ENCODE measurements at regions not wholly inside any gene's neighbourhood (a gene's known extent, or its start where the extent isn't known, plus 50 kb on each side); places are given as distances from the start of the nearest gene placed in this dataset.

- H3K9me3 Mint-ChIP-seq, result no peaks in the 10 kb centered on the region
- CTCF ChIA-PET, result no interaction called here
- peaks cover 6% of the 10 kb centered on the region for H3K27me3 Mint-ChIP-seq (ENCODE audit: low read depth)
- H3K4me3 Mint-ChIP-seq, result no peak overlapping the region
- intact Hi-C loops (cut with micrococcal nuclease), result no loop called here
- H3K4me1 Mint-ChIP-seq (ENCODE audit: low read depth), result no peaks in the 10 kb centered on the region
- no peaks in the 10 kb centered on the region for H3K36me3 Mint-ChIP-seq (ENCODE audit: low read depth)
- H3K27ac Mint-ChIP-seq, result no peak overlapping the region
- DNase-seq, result no peak
These were observed 342.8 kb upstream of the BOD1L1 start for GRCh38 chr4:13970349-13970748.

GRCh38 chr4:13977746-13978145 lies 350.2 kb upstream of the BOD1L1 start:
- CTCF ChIA-PET, result no interaction called here
- no peaks in the 10 kb centered on the region for H3K36me3 Mint-ChIP-seq (ENCODE audit: low read depth)
- H3K27ac Mint-ChIP-seq, result no peak overlapping the region
- peaks cover 16% of the 10 kb centered on the region for H3K27me3 Mint-ChIP-seq (ENCODE audit: low read depth)
- no peak for DNase-seq
- peaks cover 3% of the 10 kb centered on the region for H3K4me1 Mint-ChIP-seq (ENCODE audit: low read depth)
- no peaks in the 10 kb centered on the region for H3K9me3 Mint-ChIP-seq
- H3K4me3 Mint-ChIP-seq, result no peak overlapping the region
- intact Hi-C loops (cut with micrococcal nuclease), result no loop called here

GRCh38 chr4:13980317-13981310 lies 353.1 kb upstream of the BOD1L1 start:
- intact Hi-C loops (cut with micrococcal nuclease), result loop anchor here (10.0 kb wide), 1 partner anchor 326 kb away; no protein-coding TSS in a partner anchor

GRCh38 chr4:13981499-13981898 lies 354.0 kb upstream of the BOD1L1 start:
- Mint-ChIP-seq H3K36me3 (ENCODE audit: low read depth) (no peaks in the 10 kb centered on the region), H3K4me3 (no peak overlapping the region), H3K9me3 (no peaks in the 10 kb centered on the region), H3K27ac (no peak overlapping the region), H3K27me3 (ENCODE audit: low read depth) (peaks cover 16% of the 10 kb centered on the region), H3K4me1 (ENCODE audit: low read depth) (peaks cover 3% of the 10 kb centered on the region)
- intact Hi-C loops (cut with micrococcal nuclease), result loop anchor here (10.0 kb wide), 1 partner anchor 327 kb away; no protein-coding TSS in a partner anchor
- DNase-seq, result no peak
- CTCF ChIA-PET, result no interaction called here

More at GRCh38 chr4:13980317-13981310, 353.1 kb upstream of the BOD1L1 start:
- DNase-seq, result peak; percentile 7
- Mint-ChIP-seq H3K9me3 (no peaks in the 10 kb centered on the region), H3K4me1 (ENCODE audit: low read depth) (peaks cover 3% of the 10 kb centered on the region), H3K36me3 (ENCODE audit: low read depth) (no peaks in the 10 kb centered on the region), H3K27ac (no peak overlapping the region), H3K4me3 (no peak overlapping the region), H3K27me3 (ENCODE audit: low read depth) (peaks cover 16% of the 10 kb centered on the region)
- CTCF ChIA-PET, result interaction anchor here (0.7 kb wide), 1 partner anchor 326 kb away, joined by 4 read pairs; no protein-coding TSS in a partner anchor

- DNase-seq, result no peak
- Mint-ChIP-seq H3K27me3 (ENCODE audit: low read depth) (peaks cover 16% of the 10 kb centered on the region), H3K4me1 (ENCODE audit: low read depth) (peaks cover 3% of the 10 kb centered on the region), H3K9me3 (no peaks in the 10 kb centered on the region), H3K27ac (no peak overlapping the region), H3K36me3 (ENCODE audit: low read depth) (no peaks in the 10 kb centered on the region), H3K4me3 (no peak overlapping the region)
- intact Hi-C loops (cut with micrococcal nuclease), result loop anchor here (10.0 kb wide), 1 partner anchor 327 kb away; no protein-coding TSS in a partner anchor
- CTCF ChIA-PET, result no interaction called here
These were observed 354.5 kb upstream of the BOD1L1 start for GRCh38 chr4:13982010-13982409.

- CTCF ChIA-PET, result no interaction called here
- no peaks in the 10 kb centered on the region for H3K36me3 Mint-ChIP-seq (ENCODE audit: low read depth)
These were observed 355.8 kb upstream of the BOD1L1 start for GRCh38 chr4:13983189-13983790.

GRCh38 chr4:13984991-13985800 lies 357.7 kb upstream of the BOD1L1 start:
- peaks cover 3% of the 10 kb centered on the region for H3K4me1 Mint-ChIP-seq (ENCODE audit: low read depth)
- H3K4me3 Mint-ChIP-seq, result no peak overlapping the region
- H3K9me3 Mint-ChIP-seq, result no peaks in the 10 kb centered on the region
- intact Hi-C loops (cut with micrococcal nuclease), result loop anchor here (10.0 kb wide), 1 partner anchor 330 kb away; no protein-coding TSS in a partner anchor
- H3K36me3 Mint-ChIP-seq (ENCODE audit: low read depth), result no peaks in the 10 kb centered on the region
- CTCF ChIA-PET, result no interaction called here
- DNase-seq, result no peak
- H3K27ac Mint-ChIP-seq, result no peak overlapping the region
- peaks cover 12% of the 10 kb centered on the region for H3K27me3 Mint-ChIP-seq (ENCODE audit: low read depth)

More at GRCh38 chr4:13983189-13983790, 355.8 kb upstream of the BOD1L1 start:
- DNase-seq, result no peak
- Mint-ChIP-seq H3K9me3 (no peaks in the 10 kb centered on the region), H3K27ac (no peak overlapping the region), H3K4me1 (ENCODE audit: low read depth) (peaks cover 3% of the 10 kb centered on the region), H3K4me3 (no peak overlapping the region), H3K27me3 (ENCODE audit: low read depth) (peaks cover 18% of the 10 kb centered on the region)
- intact Hi-C loops (cut with micrococcal nuclease), result loop anchor here (10.0 kb wide), 1 partner anchor 328 kb away; no protein-coding TSS in a partner anchor

GRCh38 chr4:13985837-13986236 lies 358.3 kb upstream of the BOD1L1 start:
- Mint-ChIP-seq H3K36me3 (ENCODE audit: low read depth) (no peaks in the 10 kb centered on the region), H3K27me3 (ENCODE audit: low read depth) (peaks cover 12% of the 10 kb centered on the region), H3K4me1 (ENCODE audit: low read depth) (peaks cover 3% of the 10 kb centered on the region), H3K4me3 (no peak overlapping the region), H3K27ac (no peak overlapping the region), H3K9me3 (no peaks in the 10 kb centered on the region)
- intact Hi-C loops (cut with micrococcal nuclease), result loop anchor here (10.0 kb wide), 1 partner anchor 331 kb away; no protein-coding TSS in a partner anchor
- CTCF ChIA-PET, result no interaction called here
- no peak for DNase-seq

- peaks cover 3% of the 10 kb centered on the region for H3K4me1 Mint-ChIP-seq (ENCODE audit: low read depth)
- no peak for DNase-seq
- CTCF ChIA-PET, result no interaction called here
- intact Hi-C loops (cut with micrococcal nuclease), result loop anchor here (10.0 kb wide), 1 partner anchor 332 kb away; no protein-coding TSS in a partner anchor
- H3K27ac Mint-ChIP-seq, result no peak overlapping the region
- H3K9me3 Mint-ChIP-seq, result no peaks in the 10 kb centered on the region
- H3K36me3 Mint-ChIP-seq (ENCODE audit: low read depth), result no peaks in the 10 kb centered on the region
- H3K27me3 Mint-ChIP-seq (ENCODE audit: low read depth), result peaks cover 7% of the 10 kb centered on the region
- H3K4me3 Mint-ChIP-seq, result no peak overlapping the region
These were observed 359.0 kb upstream of the BOD1L1 start for GRCh38 chr4:13986548-13986947.

- Mint-ChIP-seq H3K9me3 (no peaks in the 10 kb centered on the region), H3K4me1 (ENCODE audit: low read depth) (no peaks in the 10 kb centered on the region), H3K36me3 (ENCODE audit: low read depth) (no peaks in the 10 kb centered on the region), H3K27me3 (ENCODE audit: low read depth) (peaks cover 2% of the 10 kb centered on the region), H3K27ac (no peak overlapping the region), H3K4me3 (no peak overlapping the region)
- intact Hi-C loops (cut with micrococcal nuclease), result loop anchor here (10.0 kb wide), 1 partner anchor 334 kb away; no protein-coding TSS in a partner anchor
- CTCF ChIA-PET, result no interaction called here
- DNase-seq, result no peak
These were observed 361.1 kb upstream of the BOD1L1 start for GRCh38 chr4:13988353-13989305.

GRCh38 chr4:13989501-13989900 lies 362.0 kb upstream of the BOD1L1 start:
- DNase-seq, result no peak
- Mint-ChIP-seq H3K27ac (no peak overlapping the region), H3K27me3 (ENCODE audit: low read depth) (peaks cover 2% of the 10 kb centered on the region), H3K4me1 (ENCODE audit: low read depth) (no peaks in the 10 kb centered on the region), H3K36me3 (ENCODE audit: low read depth) (no peaks in the 10 kb centered on the region), H3K9me3 (no peaks in the 10 kb centered on the region), H3K4me3 (no peak overlapping the region)
- CTCF ChIA-PET, result no interaction called here
- intact Hi-C loops (cut with micrococcal nuclease), result loop anchor here (10.0 kb wide), 1 partner anchor 335 kb away; no protein-coding TSS in a partner anchor
